ENCODE measurements at regions not wholly inside any gene's neighbourhood (a gene's known extent, or its start where the extent isn't known, plus 50 kb on each side); places are given as distances from the start of the nearest gene placed in this dataset.
A peak's percentile ranks its signal among the peaks of the same experiment; 100 is the strongest.
"Not testable (repeated sequence)": the region's sequence is repeated elsewhere in the genome, so short reads cannot be mapped to it uniquely, and the experiment has no call there.

DNA sequence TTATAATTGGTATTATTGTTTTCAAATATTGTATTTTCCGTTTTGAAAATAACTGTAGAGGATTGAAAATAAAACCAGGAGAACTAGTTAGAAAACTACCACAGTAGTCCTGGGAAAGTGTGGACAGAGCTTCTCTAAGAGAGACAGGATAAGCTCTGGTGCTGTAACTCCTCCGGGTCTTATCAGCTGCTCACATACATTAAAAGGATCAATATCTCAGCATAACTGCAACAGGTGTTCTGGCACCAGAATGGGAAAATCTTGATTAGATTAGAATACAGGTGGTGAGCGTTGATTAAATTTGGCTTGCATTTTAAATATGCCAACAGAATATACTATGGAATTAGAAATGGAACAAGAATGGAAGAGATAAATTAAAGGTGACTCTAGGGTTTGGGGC is 1138.9 kb upstream of the ADGRB3 start:
- no peak for DNase-seq

DNA sequence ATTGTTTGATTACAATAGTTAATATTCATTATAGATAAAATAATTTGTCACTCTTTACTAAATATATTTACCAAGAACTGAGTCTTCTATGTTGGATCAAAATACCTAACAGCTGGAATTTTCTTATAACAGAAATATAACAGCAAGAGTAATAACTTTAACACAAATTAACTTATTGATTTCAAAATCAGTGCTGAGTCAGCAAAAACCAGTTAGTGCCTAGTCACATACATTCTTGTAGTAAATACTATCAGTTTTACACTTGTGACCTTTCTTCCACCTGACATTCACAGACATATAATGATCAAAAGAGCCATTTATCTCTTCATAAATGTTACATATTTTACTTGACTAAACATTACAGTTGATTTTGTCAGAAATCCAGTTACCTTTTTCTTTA is 1141.4 kb upstream of the ADGRB3 start:
- no peak for DNase-seq

DNA sequence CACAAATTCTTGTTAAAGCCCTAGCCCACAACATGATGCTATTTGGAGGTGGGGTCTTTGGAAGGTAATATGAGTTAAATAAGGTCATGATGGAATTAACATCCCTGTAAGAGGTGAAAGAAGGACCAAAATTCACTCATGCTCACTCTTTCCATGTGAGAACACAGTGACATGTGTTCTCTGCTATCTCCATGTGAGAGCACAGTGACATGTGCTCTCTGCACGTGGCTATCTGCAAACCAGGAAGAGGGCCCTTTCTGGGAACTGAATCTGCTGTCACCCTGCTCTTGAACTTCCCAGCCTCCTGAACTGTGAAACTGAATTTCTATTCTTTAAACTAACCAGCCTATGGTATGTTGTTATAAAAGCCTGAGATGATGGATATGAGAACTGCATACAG is 1159.4 kb upstream of the ADGRB3 start:
- DNase-seq: no peak

DNA sequence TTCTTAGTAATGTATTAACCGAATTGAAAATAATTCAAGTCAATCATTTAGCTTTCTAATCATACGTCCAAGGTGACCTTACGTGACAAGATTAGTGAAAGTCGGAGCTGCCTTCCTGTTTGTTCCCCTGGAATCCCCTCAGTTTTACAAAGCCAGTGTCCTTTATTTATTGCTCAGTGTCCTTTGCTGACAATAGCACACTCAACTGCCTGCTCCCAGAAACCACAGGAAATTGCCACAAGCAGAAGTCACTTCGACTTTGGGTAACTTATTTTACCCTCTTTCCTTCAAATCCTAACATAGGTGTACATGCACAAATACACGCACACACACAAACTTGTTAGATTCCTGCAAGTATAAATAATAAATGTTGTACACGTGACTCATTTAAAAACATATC is 1167.7 kb upstream of the ADGRB3 start:
- DNase-seq: no peak

DNA sequence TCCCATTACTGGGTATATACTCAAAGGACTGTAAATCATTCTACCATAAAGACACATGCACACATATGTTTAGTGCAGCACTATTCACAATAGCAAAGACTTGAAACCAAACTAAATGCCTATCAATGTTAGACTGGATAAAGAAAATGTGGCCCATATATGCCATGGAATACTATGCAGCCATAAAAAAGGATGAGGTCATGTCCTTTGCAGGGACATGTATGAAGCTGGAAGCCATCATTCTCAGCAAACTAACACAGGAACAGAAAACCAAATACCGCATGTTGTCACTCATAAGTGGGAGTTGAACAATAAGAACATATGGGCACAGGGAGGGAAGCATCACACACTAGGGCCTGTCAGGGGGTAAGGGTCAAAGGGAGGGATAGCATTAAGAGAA is 1172.4 kb upstream of the ADGRB3 start:
- DNase-seq: not testable (repeated sequence)

DNA sequence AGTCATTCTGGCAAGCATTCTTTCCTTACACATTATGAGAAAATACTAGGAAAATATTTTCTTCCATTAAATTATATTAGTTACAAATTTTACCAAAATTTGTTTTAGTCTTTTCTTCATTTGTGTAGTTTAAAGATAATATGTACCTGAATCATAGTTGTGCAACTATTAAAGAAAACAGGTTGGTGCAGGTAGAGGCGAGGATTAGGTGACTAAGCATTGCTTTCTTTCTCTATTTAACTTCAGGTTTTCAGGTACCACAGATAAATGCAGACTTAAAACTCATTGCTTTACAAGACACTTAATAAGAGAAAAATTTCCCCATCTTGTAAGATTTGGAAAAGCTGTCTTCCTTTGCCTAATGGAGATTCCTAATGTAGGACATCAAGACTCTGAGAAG is 1175.5 kb upstream of the ADGRB3 start:
- no peak for DNase-seq

DNA sequence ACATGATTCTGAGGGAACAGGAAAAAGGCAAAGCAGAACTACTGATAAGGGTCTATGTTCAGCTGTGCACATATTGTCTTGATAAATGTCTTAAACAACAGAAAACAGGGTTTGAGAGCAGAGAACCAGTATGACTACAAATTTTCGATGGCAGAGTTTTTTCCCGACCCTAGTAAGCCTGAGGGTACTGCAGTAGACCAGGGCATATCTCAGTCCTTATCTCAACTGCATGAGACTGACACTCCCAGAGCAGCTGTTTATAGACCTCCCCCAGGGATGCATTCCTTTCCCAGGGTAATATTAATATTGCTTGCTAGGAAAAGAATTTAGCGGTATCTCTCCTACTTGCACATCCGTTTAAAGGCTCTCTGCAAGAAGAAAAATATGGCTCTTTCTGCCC is 1176.8 kb upstream of the ADGRB3 start:
- DNase-seq: no peak

DNA sequence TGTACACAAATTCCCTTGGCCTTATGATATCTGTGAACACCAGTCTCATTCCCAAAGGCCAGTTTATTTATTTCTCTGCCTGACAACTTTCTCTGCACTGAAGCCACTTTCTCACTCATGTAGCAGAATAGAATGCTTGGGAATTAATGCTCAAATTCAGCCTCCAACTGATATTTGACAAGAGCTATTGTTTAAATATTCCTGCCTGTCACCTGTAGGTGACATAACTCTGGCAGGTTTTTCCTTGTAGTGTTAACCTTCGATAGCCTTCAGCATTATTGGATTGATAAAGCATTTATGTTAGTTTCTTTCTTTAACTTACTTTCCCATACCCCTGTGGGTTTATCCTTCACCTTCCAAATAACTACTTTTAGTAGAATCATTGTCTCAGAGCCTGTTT is 1183.2 kb upstream of the ADGRB3 start:
- DNase-seq: no peak

DNA sequence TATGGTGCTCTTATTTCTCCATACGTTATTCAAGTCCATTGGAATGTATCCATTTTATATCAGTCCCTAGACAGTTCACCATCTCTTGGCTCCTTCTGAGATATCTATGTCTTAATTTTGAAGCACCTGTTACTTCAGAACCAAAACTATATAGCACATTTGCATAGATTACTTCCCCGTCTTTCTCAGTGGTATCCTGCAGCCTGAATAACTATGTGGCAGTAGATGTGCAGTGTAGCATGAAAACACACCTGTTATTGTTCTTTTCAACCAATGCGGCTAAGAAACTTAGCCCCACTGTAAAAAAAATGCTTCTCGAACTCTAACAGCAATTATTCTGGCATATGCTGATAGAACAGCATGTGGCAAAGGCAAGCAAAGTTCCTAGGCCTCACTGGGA is 1184.4 kb upstream of the ADGRB3 start:
- no peak for DNase-seq

DNA sequence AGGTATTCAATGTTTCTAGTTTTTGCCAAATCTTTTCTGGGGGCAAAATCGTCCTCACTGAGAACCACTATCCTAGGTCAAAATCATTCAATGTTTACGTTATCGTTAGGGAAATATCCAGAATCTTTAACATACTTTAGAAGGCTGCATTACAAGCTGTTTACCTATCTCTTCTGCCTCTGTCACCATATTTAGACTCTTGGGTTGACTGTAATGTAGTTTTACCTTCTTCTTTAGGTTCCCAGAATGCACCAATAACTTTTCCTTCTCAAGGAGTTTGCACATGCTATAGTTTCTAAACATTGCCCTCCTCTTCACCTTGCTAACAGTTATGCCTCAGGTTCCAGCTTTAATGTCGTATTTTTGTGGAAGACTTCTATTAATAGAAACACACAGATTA is 1185.5 kb upstream of the ADGRB3 start:
- DNase-seq: no peak

DNA sequence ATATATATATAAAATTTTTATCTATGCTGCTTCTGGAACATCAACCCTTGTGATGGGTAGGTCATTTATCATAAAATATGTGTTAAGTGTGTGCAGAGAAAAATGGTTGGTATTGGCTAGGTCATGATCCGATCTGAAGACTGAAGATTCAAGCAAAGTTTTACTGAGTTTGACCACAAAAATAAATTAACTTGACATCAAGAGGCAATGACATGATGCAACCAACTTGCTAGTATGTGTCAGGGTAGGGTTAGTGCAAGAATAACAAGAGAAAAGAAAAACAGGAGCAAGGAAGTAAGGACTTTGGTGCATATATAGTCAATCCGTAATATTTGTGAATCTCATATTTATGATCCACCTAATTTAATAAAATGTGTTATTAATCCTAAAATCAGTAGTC is 1202.0 kb upstream of the ADGRB3 start:
- DNase-seq: peak; percentile 1

DNA sequence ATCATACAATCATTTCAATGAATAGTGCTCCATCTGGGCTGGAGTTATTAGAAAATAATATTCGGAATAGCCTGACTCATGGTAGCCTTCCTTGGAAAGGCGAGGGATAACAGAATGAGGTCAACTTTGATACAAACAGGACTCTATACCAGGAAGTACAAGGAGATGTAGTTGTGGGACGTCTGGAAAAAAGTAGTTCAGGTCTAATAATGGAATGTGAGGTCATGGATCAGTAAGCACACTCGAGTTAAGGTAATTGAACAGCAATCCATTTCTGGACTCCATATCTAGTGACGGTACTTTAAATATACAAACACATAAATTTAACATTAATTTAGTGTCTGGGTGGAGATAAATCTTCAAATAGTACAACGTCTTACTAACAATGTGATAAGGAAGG is 1204.0 kb upstream of the ADGRB3 start:
- no peak for DNase-seq

DNA sequence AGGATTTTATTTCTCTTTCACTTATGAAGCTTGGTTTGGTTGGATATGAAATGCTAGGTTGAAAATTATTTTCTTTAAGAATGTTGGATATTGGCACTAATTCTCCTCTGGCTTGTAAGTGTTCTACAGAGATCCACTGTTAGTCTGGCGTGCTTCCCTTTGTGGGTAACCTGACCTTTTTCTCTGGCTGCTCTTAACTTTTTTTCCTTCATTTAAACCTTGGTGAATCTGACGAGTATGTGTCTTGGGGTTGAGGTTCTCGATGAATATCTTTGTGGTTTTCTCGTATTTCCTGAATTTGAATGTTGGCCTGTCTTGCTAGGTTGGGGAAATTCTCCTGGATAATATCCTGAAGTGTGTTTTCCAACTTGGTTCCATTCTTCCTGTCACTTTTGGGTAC is 1208.4 kb upstream of the ADGRB3 start:
- not testable (repeated sequence) for DNase-seq

DNA sequence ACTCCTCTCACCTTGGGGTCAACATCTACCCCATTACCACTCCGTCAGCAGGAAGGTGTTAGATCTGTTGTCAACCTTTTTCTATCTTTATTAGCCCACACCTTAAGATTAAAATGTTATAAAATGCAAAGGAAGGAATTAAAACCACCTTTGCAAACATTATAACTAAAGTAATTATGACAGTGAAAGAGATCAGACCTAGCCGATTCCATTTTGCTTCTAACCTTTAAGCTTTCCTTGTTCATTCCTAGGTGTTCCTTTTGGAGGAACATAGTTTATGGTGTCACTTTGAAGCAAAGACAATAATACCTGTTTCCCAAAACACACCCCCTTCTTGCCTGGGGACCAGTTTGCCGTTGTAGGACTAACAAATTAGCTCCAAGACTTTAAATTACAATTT is 1223.0 kb upstream of the ADGRB3 start:
- no peak for DNase-seq

DNA sequence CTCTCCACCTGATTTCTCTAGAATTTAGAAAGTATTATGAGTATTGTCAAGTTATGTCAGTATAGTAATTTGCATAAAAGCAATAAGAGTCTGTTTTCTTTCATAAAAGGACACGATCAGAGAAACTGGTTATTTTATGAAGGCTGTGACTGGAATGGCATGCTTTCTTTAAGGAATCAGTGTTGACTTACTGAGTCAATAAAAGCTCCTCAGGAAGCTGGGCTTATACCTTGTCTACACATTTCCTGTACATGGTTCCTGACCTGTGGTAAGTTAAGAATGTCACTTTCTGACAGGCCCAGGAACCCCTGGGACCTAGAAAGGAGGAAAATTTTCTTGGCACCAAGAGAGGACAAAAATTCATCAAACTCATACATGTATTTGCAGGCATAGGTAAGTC is 1224.0 kb upstream of the ADGRB3 start:
- DNase-seq: no peak

DNA sequence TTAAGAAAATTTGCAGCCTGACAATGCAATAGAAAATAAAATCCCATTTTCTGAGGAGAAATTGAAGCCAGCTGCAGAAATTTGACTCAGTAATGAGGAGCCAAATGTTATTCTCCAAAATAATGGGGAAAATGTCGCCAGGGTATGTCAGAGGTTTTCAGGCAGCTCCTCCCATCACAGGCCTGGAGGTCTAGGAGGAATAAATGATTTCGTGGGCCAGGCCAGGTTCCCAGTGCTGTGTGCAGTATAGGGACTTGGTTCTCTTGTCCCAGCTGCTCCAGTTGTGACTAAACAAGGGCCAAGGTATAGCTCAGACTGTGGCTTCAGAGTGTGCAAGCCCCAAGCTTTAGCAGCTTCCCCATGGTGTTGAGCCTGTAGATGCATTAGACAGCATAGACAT is 1240.8 kb upstream of the ADGRB3 start:
- DNase-seq: no peak

DNA sequence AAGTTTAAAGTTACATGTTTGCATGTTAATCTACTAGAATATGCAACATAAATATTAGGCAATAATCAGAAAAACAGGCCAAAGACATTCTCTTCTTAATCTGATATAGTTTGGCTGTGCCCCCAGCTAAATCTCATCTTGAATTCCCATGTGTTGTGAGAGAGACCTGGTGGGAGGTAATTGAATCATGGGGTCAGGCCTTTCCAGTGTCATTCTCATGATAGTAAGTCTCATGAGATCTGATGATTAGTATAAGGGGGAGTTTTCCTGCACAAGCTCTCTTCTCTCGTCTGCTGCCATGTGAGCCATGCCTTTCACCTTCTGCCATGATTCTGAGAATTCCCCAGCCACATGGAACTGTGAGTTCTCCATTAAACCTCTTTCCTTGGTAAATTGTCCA is 1241.7 kb upstream of the ADGRB3 start:
- DNase-seq: no peak

DNA sequence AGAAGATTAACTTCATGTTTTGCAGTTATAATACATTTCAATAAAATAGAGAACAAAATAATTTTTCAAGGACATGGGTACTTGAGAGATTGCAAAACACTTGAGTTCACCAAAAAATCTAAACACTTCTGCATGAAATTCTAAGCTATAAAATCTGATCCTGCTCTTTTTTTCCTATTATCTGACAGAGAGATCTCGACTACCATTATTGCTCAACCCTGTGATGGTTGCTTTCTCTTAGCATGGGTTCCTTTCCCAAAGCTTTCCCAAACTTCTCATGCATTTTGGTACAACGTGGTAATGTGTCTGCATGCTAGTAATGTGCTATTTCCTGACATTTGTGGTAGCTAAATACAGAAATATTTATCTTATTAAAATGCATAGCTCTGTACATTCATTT is 1243.1 kb upstream of the ADGRB3 start:
- DNase-seq: no peak

DNA sequence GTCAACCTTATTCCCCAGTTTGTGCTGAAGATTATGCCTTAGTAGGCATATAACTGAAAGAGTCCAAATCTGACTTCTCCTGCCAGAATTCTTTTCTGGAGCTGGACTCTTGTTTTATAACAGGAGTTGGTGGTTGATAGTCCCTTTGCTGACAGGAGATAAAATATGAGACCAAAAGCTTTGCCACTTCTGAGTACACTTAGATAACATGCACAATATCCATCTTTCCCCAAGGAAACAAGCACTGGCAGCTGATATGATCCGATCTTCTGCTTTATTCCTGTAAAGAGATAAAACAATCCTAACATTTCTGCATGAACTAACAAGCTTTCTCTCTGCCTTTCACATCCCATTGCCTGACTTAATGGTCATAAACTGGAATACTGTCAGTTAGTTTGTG is 1265.4 kb upstream of the ADGRB3 start:
- DNase-seq: no peak

DNA sequence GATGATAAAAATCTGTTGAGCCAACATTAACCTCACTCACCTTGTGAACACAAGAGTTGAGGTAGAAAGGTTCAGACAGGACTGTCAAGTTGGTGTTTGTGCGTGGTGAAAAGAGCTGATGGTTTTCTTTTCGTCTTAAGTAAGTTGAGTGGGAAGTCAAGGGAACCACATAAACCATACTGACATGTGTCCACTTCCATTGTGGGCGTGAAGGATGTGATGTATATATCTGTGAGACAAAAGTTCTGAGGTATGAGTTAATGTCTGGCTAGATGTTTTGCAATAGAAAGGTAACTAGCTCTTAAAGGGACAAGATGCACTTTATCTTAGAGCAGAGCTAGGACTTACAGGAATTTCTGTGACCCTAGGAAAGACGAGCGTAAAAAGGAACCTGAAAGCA is 1272.1 kb upstream of the ADGRB3 start:
- no peak for DNase-seq

DNA sequence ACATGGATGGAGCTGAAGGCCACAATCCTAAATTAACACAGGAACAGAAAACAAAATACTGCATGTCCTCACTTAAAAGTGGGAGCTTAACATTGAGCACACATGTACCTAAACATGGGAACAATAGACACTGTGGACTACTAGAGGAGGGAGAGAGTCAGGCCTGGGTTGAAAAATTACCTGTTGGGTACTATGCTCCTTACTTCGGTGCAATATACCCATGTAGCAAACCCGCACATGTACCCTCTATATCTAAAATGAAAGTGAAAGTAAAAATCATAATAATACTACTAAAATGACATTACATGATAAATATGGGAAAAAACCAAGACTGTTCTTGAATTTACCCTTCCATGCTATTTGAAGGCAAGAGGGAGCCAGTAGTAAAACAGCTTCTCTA is 1273.8 kb upstream of the ADGRB3 start:
- DNase-seq: no peak

DNA sequence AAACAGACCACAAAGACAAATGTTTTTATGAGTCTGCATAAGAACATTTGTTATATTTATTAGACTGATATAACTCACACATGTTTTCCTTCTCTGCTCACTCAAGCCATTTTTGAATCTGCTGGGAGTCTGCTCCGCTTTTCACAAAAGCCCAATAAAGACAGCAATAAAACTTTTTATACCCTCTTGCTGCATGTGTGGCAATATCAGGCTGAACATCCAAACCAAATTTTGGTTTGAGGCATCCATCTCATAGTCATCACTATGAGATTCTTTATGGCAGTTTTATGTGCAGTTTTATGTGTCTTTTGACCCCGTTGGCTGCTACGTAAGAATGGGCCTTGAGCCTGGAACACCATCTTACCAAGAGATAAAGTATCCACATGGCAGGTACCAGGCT is 1276.8 kb upstream of the ADGRB3 start:
- DNase-seq: no peak

DNA sequence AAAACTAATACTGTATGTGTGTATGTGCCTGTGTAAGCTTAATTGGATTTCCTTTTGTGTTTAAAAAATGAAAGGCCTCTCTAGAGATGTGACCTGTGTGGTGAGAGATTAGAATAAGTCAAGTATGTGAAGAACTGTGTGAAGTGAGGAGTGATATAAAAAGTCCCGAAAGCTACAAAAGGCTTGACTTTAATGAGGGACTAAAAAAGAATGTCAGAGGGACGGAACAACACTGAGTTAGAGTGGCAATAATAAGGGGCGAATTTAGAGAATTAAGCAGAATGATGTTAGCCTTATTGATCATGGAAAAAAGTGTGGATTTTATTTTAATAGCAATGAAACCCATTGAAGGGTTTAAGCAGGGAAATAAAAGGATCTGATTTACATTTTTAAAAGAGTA is 1281.2 kb upstream of the ADGRB3 start:
- no peak for DNase-seq

DNA sequence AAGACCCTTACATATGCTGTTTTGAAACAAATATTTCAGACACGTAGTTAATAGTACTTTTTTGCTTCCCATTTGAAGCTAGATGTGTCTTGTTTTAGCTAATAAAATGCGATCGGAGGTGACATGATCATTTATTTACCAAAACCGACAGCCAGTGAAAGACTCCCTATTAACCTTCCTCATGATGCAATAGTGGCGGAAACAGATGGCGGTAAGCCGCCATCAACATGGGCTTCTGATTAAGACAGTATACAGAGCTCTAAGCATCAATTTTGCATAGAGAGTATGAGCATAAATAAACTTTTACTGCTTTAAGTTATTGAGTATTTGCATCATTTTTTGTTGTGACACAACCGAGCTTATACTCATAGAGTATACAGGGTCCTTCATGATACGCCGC is 1282.4 kb upstream of the ADGRB3 start:
- DNase-seq: no peak

DNA sequence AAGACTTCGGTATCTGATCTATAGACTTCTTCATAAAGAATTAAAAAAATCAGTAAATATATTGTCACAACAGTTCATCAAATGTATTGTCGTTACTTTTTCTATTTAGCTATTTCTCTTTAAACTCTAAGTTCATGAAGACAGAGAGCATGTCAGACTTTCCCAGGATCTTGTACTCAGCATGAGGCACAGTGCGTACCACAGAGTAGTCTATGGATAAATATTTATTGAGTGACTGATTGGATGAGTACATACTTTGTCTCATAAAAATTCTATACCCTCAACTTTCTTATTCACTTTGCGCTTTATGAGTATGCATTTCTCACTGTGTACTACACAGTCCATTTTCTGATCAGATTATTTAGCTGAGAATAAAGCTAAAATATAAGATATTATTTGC is 1284.4 kb upstream of the ADGRB3 start:
- no peak for DNase-seq

DNA sequence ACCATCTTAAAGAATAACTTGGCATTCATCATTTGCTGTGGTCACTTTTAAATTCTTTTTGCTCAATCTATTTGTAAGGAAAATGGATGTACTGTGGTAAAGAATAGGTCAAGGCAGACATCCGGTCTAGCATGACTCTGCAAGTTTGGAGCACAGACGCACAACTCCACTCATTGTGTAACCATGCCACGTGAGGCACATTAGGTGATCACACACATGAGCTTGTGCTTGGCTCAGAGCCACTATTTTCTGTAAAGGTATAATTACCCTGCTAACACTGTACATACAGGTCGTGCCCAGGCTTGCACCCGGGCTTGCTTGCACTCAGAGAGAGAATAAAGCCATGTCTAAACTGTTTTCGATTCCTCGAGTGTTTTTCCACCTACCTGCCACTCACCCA is 1289.1 kb upstream of the ADGRB3 start:
- DNase-seq: no peak

Data from fibroblast of skin of abdomen (primary cell).